ENCODE measurements at regions not wholly inside any gene's neighbourhood (a gene's known extent, or its start where the extent isn't known, plus 50 kb on each side); places are given as distances from the start of the nearest gene placed in this dataset.

- TF ChIP-seq CTCF (IDR thresholded peaks at IDR 0.05) = no peak
- no peak for TF ChIP-seq POLR2AphosphoS5 (IDR thresholded peaks at IDR 0.05)
- no peak for TF ChIP-seq POLR2A (IDR thresholded peaks at IDR 0.05; ENCODE audit: low read depth)
Observed at GRCh38 chr5:54678737-54679136, 161.2 kb downstream of the SNX18 start.

All from esophagus muscularis mucosa (tissue), 3 donors.